Ovary (tissue), 7 donors: ENCODE measurements at regions not wholly inside any gene's neighbourhood (a gene's known extent, or its start where the extent isn't known, plus 50 kb on each side); places are given as distances from the start of the nearest gene placed in this dataset.

Experiments
- DNase-seq, 5 donors: peaks; one replicate each; pipeline ENCODE4 v3.0.0-alpha.2; 2019 to 2020
- H3K27ac ChIP-seq, 2 donors: fragments of 200-600 bp; one replicate each; pipeline versions ENCODE4 v1.5.1 to v1.8.0; 2019 to 2022
- H3K27me3 ChIP-seq: fragments of 200-600 bp; one replicate; pipeline ENCODE4 v1.8.0; 2022
- H3K36me3 ChIP-seq: fragments of 200-600 bp; sonication (generic); one replicate; pipeline ENCODE4 v1.5.1; 2019
- H3K4me1 ChIP-seq: one replicate; pipeline ENCODE4 v1.8.1; 2013; ENCODE audit warnings: mild to moderate bottlenecking, moderate library complexity; ENCODE audit not compliant: insufficient read depth
- H3K4me3 ChIP-seq: fragments of 200-600 bp; sonication (generic); one replicate; pipeline ENCODE4 v1.5.1; 2017
- H3K9me3 ChIP-seq, 2 donors: fragments of 200-600 bp in 1 of 2; sonication (generic) in 1 of 2; one replicate each; pipeline versions ENCODE4 v1.5.1 to v1.8.1; 2013 to 2019; ENCODE audit warnings: mild to moderate bottlenecking in 1 of 2, moderate library complexity in 1 of 2
- CTCF ChIP-seq, 3 donors: fragments of 450-650 bp in 2 of 3; fragments of 200-600 bp in 1 of 3; IDR thresholded peaks; one replicate each; pipeline versions ENCODE4 v1.5.1 to v1.8.0; 2016 to 2022; ENCODE audit warnings: antibody characterized with exemption in 3 of 3, mild to moderate bottlenecking in 1 of 3
- EP300 ChIP-seq: sonication (generic); formaldehyde crosslinking; IDR thresholded peaks from one replicate; pipeline ENCODE4 v1.6.1; 2017; ENCODE audit warnings: antibody characterized with exemption
- POLR2A ChIP-seq: fragments of 450-650 bp; IDR thresholded peaks from one replicate; pipeline ENCODE4 v1.6.1; 2017; ENCODE audit warnings: antibody characterized with exemption, mild to moderate bottlenecking, moderate library complexity
- WGBS, 3 donors: extraction: QIAGEN DNeasy Blood & Tissue Kit in 1 of 3; methylation state at CpG; one replicate each; pipeline versions ENCODE4 v1.1.5 to v1.1.7; 2013 to 2017; 5-methylcytosine and 5-hydroxymethylcytosine counted together
- intact Hi-C, 4 donors: fragments of 100-400 bp; cut with DNase I; formaldehyde crosslinking; loops; one replicate each; pipeline versions ENCODE4 v1.11.0 to v1.15.1; 2022 to 2023
- donor health status: DM: no; HTN: no; CAD: no; lungs with moderate emphysema.
- donor health status: DM: no; HTN: no; CAD: no.
- donor health status: Bipolar disorder and iron deficiency.
- donor health status: DM: no; HTN: no; CAD: no.
- donor health status: DM: yes; HTN: yes; CAD: no.

GRCh38 chr16:9381399-9381798, 290.0 kb downstream of the HAPSTR1 start:
- H3K36me3 ChIP-seq = no peaks in the 10 kb centered on the region
- H3K9me3 ChIP-seq = no peaks in the 10 kb centered on the region
- intact Hi-C loops = no loop called here
- H3K4me1 ChIP-seq = no peaks in the 10 kb centered on the region
- 76 to 86% (median 77%) methylated on average over 6 of the region's 6 CpGs for WGBS, 3 donors
- TF ChIP-seq CTCF (IDR thresholded peaks at IDR 0.05) = no peak
- no peak for TF ChIP-seq EP300
- no peak overlapping the region for H3K4me3 ChIP-seq
- DNase-seq = no peak
- no peak overlapping the region for H3K27ac ChIP-seq
- H3K27me3 ChIP-seq = no peaks in the 10 kb centered on the region

GRCh38 chr16:9381905-9382304, 290.5 kb downstream of the HAPSTR1 start:
- H3K36me3 ChIP-seq = no peaks in the 10 kb centered on the region
- no peak overlapping the region for H3K4me3 ChIP-seq
- no peaks in the 10 kb centered on the region for H3K27me3 ChIP-seq
- H3K4me1 ChIP-seq = no peaks in the 10 kb centered on the region
- TF ChIP-seq POLR2A = no peak
- TF ChIP-seq EP300 = no peak
- no peak for TF ChIP-seq CTCF (IDR thresholded peaks at IDR 0.05)
- WGBS, 3 donors = 73 to 82% (median 75%) methylated on average over 4 of the region's 4 CpGs
- no peak overlapping the region for H3K27ac ChIP-seq
- no peak for DNase-seq
- no peaks in the 10 kb centered on the region for H3K9me3 ChIP-seq
- intact Hi-C loops = no loop called here

GRCh38 chr16:9383281-9383680, 291.8 kb downstream of the HAPSTR1 start:
- no peak overlapping the region for H3K27ac ChIP-seq
- TF ChIP-seq CTCF (IDR thresholded peaks at IDR 0.05) = no peak
- TF ChIP-seq EP300 = no peak
- TF ChIP-seq POLR2A = no peak
- H3K36me3 ChIP-seq = no peaks in the 10 kb centered on the region
- no peaks in the 10 kb centered on the region for H3K9me3 ChIP-seq
- no peaks in the 10 kb centered on the region for H3K27me3 ChIP-seq
- intact Hi-C loops = no loop called here
- H3K4me3 ChIP-seq = no peak overlapping the region
- DNase-seq = no peak
- no peaks in the 10 kb centered on the region for H3K4me1 ChIP-seq
- 17 to 43% (median 26%) methylated on average over 3 of the region's 3 CpGs for WGBS, 3 donors

GRCh38 chr16:9384141-9384540, 292.7 kb downstream of the HAPSTR1 start:
- 36 to 50% (median 43%) methylated on average over 4 of the region's 4 CpGs for WGBS, 3 donors
- DNase-seq = no peak

More at GRCh38 chr16:9384141-9384540, 292.7 kb downstream of the HAPSTR1 start:
- no peaks in the 10 kb centered on the region for H3K9me3 ChIP-seq
- H3K4me3 ChIP-seq = no peak overlapping the region
- no peaks in the 10 kb centered on the region for H3K27me3 ChIP-seq
- intact Hi-C loops = no loop called here
- no peaks in the 10 kb centered on the region for H3K36me3 ChIP-seq
- no peaks in the 10 kb centered on the region for H3K4me1 ChIP-seq
- no peak overlapping the region for H3K27ac ChIP-seq
- TF ChIP-seq CTCF (IDR thresholded peaks at IDR 0.05) (no peak), POLR2A (no peak), EP300 (no peak)
